ENCODE measurements at regions not wholly inside any gene's neighbourhood (a gene's known extent, or its start where the extent isn't known, plus 50 kb on each side); places are given as distances from the start of the nearest gene placed in this dataset.
"Not testable (repeated sequence)": the region's sequence is repeated elsewhere in the genome, so short reads cannot be mapped to it uniquely, and the experiment has no call there.

DNA sequence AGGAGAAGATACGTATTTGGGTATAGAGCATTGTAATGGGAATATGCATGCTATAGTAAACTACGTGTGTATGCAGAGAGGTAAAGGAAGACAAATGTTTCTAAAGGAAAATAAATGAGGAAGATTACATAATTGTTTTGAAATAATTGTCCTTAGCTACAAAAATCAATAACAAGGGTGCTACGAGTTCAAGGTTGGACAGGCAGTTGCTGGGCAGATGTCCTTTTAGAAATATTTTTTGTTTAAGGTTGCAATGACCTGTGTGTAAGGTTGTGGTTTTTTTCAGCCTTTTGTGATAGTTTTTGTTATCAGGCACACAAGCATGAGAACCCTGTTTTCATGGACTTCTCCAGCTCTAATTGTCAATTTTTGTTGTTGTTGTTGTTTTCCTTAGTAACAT is 1304.1 kb upstream of the CHAC2 start:
- DNase-seq (ENCODE audit: low spot score) = no peak

DNA sequence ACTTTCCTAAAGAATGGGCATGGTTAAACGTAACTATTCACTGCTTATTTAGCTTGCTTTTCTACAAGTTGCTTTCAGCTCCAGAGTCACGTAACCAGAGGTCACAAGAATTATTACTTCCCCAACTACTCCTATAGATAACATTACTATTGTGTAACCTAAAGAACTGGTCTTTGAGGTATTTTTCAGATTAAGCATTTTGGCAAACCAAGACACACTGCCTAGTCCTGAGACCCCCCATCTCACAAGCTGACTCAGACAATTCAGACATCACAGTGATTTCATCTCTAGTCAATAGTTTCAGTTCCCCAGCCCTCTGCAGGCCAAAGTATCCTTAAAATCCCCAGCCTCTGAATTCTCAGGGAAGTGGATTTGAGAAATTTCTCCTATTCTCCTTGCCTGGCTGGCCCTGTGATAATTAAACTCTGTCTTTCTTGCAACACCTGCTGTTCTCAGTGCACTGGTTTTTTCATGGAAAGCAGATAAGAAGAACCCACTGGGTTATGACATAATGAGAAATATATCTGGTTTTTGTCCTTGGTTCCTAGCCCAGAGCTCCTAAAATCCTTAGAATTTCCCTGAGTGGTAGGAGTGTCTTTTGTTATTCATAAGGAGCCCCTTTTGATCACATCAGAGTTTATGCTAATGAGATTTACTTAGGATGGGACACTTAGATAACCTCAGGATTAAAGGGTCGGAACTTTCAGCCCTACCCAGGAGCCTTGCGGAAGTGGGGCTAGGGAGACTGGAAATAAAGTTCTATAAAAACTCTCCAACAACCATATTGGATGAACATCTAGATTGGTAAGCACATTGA is 1310.8 kb upstream of the CHAC2 start:
- no peak for DNase-seq (ENCODE audit: low spot score)

DNA sequence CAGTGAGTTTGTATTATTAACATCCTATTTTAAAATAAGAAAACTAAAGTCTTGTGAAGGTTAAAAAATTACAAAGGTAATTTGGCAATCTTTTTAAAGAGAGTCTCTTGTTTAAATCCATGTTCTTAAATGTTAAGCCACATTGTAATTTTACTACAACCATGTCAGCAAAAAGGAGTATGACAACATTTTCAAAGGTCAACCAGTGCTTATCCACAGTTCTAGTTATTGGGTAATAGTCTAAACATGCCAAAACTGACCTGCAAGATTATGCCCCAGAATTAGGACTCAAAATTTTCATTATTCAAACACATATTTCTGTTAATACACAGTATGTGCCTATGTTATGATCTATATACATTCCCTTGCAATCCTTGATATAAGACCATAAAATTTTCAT is 1312.6 kb upstream of the CHAC2 start:
- no peak for DNase-seq (ENCODE audit: low spot score)

DNA sequence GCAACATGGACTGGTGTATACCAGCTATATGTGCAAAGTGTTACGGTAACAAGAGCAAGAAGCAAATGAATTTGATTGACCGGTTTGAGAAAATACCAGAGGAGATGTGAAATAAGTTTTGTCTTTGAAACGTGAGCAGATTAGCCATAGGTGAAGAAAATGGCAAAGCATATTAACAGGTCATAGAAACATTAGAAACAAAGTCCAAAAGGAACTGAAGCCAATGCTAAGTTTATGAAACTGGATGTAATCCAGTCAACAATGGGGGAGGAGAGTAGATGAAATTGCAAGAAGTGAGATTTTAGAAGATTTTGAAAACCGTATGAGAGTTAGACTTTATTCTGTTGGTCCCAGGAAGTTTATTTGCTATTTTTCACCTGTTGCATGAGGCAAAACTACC is 1315.4 kb upstream of the CHAC2 start:
- no peak for DNase-seq (ENCODE audit: low spot score)

DNA sequence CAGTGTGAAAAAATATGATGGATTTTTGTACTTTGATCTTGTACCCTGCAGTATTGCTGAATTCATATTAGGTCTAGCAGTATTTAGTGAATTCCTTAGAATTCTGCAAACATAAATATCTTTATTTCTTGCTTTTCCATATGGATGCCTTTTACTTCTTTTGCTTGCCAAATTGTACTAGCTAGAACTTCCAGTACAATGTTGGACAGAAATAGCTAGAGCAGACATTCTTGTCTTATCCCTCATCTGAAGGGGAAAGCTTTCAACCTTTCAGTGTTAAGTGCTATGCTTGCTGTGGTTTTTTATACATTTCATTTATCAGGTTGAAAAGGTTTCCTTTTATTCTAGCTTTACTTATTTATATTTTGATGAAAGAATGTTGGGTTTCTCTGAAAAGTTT is 1321.9 kb upstream of the CHAC2 start:
- DNase-seq (ENCODE audit: low spot score) = no peak

DNA sequence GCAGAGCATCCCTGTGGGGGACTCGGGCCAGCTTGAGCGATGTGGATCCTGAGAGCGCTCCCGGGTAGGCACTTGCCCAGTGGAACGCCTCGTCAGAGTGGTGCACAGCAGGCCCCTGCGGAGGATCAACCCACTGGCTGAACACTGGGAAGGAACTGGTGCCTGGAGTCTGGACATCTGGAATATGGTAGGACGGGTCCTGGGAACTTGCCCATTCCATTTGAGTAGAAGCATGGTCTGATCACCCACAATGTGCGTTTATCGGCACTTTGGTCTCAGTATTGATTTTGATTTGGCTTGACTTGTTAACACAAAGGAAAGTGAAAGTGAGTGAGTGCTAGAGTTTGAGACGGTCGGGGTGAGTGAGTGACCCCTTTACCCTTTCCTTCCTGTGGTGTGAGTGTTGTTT is 1336.2 kb upstream of the CHAC2 start:
- no peak for DNase-seq (ENCODE audit: low spot score)

DNA sequence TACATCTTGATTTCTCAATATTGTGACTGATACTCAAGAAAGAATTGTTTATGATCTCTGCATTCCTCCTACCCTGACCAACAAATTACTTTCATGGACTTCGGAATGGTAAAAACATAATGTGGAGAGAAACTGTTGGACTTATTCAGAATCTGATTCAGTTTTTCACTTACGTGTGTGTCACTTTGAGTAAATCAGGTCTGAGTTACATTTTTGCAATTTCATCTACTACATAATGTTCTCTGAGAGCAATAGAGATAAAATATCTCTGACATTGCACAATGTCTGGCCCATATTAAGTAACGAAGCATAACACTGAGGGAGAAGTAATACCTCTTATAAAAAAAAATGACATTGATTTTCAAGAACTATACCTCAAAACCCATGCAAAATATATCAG is 1337.9 kb upstream of the CHAC2 start:
- DNase-seq (ENCODE audit: low spot score) = no peak

DNA sequence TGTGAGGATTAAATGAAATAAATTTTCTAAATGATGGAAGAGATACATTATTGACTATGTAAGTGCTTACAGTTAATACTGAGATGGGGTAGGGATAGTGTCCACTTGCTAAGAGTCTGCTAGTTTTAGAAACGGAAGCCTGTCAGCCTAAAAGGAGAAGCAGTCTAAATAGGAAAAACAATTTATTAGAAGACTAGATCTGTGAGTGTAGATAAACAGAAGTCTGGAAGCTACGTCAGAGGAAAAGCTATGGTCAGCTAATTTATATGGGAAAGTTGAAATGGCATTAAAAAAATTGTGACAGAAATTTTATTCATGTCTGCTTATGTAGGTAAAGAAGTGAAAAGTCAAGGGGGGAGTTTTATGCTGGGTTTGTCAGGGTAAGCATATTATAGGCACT is 1338.4 kb upstream of the CHAC2 start:
- no peak for DNase-seq (ENCODE audit: low spot score)

DNA sequence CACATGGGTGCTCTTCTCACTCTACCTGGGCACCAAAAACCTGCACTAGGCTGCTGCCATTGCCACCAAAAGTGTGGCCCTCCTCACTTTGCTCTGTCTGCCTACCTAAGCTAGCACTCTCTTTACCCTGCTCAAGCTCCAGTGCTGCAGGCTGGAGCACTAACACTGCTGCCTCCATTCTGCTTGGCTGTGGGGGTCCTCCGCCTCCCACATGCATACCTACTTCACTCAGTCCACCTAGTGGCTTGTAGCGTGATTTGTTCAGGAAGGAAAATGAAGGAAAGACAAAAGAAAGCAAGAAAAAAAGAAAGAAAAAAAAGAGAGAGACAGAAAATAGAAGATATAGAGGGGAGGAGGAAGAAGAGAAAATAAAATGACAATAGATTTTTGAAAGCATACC is 1339.4 kb upstream of the CHAC2 start:
- no peak for DNase-seq (ENCODE audit: low spot score)

DNA sequence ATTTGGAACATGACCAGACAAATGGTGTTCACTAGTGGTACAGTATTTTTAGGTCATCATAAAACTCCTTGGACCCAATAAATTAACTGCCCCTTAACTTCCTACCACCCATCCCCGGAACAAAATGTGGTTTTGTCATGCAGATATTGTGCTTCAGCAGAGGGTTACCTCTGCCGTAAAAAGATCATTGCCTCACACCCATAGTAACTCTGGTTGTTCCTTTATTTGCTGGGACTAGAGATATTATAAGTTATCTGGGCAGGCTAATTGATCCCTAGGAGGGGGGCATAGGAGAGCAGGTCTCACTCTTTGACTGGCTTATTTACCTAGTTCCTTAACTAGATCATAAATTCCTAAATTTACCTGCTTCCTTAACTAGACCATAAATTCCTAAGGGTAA is 1343.9 kb upstream of the CHAC2 start:
- DNase-seq (ENCODE audit: low spot score) = no peak

DNA sequence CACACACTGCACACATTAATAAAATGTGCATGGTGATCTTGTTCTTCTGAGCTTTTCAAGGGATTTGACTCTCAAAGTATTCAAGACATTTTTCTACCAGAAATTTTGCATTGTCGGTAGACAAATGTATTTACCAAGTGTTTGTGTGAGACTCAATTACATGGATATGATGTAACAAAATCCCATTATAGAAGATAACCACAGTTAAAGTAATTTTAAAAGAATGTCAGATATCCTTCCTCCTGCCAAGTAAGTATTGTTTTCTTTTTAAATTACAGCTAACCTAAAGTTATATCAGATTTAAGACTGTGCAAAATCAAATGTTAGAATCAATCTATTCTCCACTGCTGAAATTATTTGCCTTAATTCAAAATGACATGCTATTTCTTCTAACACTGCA is 1344.5 kb upstream of the CHAC2 start:
- DNase-seq (ENCODE audit: low spot score) = no peak

DNA sequence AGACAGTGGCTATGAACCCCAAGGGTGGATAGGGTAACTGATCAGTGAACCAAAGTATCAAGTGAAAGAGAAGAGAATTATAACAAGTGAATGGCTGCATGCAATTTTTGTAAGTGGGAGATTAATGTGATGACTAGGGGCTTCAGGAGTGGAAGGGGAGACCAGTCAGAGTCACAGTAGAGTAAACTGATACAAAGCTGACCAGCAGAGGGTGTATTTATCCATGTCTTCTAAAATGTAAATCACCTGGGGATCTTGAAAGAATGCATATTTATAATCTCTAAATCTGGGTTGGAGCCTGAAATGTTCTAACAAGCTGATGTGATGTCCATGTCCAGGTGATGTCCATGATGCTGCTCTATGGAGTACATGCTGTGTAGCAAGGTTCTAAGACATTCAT is 1351.3 kb upstream of the CHAC2 start:
- no peak for DNase-seq (ENCODE audit: low spot score)

DNA sequence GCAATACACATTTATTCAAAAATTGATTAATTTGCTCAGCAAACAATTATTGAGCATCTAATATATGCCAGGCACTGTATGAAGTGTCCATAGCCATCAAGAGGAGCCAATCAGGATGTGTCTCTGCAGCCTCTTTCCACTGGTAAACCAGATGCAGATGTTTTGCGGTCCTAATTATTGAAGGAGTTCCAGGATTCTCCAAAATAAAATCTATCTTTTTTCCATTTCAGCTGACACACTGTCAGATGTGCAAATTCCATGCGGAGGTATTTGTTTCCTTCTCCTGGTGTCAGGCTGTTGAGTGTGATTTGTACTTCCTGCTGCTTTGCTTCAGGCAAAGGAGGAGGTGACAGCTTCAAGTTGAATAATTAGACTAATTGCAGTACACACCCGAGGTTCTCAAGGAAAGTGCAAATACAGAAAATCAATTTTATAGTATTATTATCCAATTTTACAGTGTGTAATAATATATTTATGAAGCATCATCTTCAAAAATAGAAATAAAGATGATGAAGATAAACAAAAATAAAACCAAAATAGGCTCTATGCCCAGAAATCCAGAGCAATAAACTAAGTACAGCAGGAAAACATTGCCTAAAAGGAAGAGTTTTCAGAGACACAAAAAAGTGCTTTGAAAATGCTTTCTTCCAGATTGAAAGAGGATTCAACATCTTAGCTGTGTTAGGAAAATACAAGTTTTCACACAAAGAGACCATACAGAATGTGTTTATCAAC is 1352.9 kb upstream of the CHAC2 start:
- DNase-seq (ENCODE audit: low spot score) = no peak

DNA sequence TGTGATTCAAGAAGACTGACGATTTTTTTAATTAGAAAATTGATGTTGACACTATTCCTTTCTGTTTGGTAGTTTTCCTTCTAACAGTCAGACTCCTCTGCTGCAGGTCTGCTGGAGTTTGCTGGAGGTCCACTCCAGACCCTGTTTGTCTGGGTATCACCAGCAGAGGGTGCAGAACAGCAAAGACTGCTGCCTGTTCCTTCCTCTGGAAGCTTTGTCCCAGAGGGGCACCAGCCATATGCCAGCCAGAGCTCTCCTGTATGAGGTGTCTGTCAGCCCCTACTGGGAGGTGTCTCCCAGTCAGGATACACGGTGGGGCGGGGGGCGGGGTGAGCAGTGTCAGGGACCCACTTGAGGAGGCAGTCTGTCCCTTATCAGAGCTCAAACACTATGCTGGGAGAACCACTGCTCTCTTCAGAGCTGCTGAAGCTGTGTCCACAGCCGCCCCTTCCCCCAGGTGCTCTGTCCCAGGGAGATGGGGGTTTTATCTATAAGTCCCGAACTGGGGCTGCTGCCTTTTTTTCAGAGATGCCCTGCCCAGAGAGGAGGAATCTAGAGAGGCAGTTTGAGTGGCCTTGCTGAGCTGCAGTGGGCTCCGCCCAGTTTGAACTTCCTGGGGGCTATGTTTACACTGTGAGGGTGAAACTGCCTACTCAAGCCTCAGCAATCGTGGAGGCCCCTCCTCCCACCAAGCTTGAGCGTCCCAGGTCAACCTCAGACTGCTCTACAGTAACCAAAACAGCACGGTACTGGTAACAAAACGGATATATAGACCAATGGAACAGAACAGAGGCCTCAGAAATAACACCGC is 1358.1 kb upstream of the CHAC2 start:
- not testable (repeated sequence) for DNase-seq (ENCODE audit: low spot score)

DNA sequence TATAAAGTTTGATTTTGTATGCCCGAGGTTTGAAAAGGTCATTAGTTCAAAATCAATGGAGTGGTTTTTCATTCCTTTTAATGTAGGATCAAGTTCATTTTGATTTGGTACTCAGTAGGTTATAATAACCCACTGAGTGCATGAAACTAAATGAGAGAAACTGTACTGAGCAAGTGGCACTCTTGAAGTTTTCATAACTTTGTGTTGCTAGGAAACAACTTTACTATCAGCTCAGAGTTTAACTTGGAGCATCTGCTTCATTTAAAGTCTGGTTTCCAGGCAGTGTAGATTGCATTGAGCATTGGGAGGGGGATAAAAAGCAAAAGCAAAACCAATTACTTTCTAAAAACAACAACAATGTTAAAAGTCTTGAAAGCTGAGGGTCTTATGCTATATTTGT is 1361.6 kb upstream of the CHAC2 start:
- DNase-seq (ENCODE audit: low spot score) = no peak

DNA sequence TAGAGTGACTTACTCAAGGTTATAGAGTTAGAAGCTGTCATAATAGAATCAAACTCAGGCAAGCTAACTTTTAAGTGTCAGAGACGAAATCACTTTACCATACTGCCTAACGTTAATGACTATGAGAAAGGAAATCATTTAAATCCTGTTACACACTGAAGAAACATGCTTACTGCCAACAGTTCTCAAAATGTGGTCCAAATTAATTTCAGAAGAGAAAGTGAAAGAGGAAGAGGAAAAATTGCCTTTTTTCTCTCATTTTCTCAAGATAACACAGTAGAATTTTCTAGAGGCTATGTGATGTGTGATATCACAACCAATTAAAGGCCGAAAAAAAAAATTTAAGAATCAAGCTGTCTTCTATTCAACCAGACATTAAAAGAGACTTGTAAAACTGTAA is 1362.7 kb upstream of the CHAC2 start:
- DNase-seq (ENCODE audit: low spot score) = no peak

DNA sequence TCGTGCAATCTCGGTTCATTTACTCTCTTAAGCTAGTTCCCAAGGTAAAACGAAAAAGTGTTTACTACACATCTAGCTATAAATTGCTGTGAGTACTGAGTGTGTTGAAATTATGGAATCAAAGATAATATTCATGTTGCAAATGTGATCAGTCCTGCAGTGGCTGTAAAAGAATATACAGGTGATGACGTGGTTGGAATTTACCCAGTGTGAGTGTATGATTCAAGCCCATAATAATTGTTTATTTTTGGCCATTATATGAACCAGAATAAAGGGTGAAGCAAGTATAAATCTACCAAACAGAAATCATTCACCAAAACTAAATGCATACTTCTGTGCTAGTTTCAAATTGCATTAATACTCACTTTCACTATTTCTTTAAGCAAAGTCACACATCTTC is 1363.6 kb upstream of the CHAC2 start:
- DNase-seq (ENCODE audit: low spot score) = no peak

DNA sequence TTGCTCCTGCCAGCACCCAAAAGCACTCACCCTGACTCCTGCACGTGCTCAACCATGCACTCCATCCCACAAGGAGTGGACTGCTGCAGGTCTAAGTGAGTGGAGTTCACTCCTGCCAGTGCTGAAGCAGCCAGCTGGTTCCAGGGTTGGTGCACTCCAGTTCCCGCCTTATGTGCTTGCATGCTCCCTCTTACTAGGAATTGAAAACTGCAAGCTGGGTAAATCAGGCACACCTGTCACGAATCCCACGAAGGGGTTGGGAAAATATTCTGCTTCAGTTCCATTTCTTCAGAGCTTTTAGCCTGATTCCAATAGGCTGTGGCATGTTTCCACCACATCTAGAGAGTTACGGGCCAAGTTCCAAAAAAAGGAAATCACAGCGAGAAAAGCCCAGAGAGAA is 1365.5 kb upstream of the CHAC2 start:
- no peak for DNase-seq (ENCODE audit: low spot score)

DNA sequence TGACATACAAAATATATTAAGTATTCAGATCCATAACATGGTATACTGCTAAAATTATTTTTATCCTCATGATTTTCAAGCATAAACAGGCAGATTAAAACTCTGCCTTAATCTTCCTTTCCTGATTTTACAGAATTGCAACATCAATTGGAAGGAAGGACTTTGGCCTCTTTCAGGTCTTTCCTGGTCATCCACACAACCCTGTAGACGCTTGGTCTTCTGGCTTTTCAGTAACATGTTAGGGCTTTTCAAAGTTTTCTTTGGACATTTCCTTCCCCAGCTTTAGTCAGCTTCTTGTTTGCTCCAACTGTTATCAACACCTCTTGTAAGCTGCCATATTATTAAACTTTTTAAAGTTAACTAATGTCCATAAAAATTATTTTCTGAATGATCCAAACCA is 1364.9 kb upstream of the NRXN1 start:
- DNase-seq (ENCODE audit: low spot score) = no peak

DNA sequence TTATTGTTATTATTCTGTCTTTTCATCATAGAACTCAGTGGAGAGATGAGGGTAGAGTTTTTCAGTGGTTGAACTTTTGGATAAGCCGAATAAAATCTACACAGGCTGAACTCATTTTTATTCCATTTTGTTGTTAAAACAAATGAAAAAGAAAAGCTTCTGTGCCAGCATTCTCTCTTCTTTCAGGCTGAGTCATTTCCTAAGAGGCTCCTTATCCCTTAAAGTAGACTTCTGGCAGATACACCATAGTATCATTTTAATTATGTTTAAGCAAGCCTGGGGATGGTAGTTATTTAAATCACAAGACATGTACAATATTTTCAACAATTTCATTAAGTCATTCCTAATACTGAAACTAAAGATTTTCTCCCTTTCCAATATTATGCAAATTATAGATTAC is 1364.0 kb upstream of the NRXN1 start:
- DNase-seq (ENCODE audit: low spot score) = no peak

DNA sequence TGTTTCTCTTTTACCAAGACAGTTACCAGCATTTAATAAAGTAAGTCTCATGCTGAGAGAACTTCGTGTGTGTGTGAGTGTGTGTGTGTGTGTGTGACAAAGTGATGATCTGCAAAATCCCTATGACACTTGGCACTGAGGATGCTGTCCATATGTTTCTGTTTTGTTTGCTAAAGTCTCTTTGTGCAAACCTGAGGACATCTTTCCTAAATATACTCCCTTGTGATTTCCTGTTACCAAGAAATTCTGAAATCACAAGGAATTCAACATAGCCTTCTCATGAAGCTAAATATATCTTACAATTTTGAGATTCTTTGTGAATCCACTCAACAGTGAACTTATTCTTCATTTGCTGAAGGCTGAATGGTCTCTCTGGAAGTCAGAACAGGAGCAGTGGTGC is 1359.7 kb upstream of the NRXN1 start:
- no peak for DNase-seq (ENCODE audit: low spot score)

DNA sequence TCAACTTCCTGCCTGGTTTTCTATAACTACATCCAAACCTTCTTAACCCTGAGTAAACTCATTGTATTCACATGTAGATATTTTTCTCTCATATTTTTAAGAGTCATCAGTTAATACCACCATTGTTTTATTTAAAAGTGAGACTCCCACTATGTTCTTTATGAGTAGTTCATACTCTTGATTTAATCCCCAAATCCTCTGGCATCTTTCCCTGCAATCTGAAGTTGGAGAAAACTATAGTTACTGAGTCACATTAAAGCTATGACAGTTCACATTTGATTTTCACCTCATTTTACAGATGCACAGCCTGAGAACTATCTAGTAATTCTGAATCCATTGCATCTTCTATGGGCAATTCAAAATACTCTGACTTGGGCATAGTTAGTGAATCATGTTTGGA is 1358.7 kb upstream of the NRXN1 start:
- no peak for DNase-seq (ENCODE audit: low spot score)
